VCaP (cell line): ENCODE measurements at regions not wholly inside any gene's neighbourhood (a gene's known extent, or its start where the extent isn't known, plus 50 kb on each side); places are given as distances from the start of the nearest gene placed in this dataset.

Experiments
- H3K27ac ChIP-seq: fragments of 450-650 bp; 2 replicates; pipeline ENCODE4 v1.5.1; 2017
- TF ChIP-seq, protein P1 (sequence below): fragments of 450-650 bp; conservative IDR thresholded peaks from 2 replicates; pipeline ENCODE4 v1.5.1; 2017; ENCODE audit warnings: mild to moderate bottlenecking, moderate library complexity

DNA sequence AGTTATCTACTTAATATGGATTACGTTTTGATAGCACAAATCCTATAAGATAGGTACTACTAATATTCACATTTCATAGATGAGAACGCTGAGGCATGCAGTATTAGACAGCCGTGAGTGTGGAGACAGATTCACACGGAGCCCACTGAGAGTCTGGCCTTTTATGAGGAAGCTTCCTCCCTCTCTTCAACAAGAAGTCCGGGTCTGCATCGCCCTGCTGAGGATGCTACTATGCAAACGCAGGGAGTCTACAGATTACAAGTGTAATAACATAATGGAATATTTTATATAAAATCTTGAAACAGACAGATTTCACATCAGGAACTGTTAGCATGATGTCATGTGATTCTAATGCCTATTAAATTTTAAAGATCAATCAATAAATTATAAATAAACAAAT is 255.9 kb upstream of the GLI3 start:
- peak overlapping the region; percentile 54; the same call in 1 of the 2 replicates for H3K27ac ChIP-seq
- TF ChIP-seq, protein P1, sequence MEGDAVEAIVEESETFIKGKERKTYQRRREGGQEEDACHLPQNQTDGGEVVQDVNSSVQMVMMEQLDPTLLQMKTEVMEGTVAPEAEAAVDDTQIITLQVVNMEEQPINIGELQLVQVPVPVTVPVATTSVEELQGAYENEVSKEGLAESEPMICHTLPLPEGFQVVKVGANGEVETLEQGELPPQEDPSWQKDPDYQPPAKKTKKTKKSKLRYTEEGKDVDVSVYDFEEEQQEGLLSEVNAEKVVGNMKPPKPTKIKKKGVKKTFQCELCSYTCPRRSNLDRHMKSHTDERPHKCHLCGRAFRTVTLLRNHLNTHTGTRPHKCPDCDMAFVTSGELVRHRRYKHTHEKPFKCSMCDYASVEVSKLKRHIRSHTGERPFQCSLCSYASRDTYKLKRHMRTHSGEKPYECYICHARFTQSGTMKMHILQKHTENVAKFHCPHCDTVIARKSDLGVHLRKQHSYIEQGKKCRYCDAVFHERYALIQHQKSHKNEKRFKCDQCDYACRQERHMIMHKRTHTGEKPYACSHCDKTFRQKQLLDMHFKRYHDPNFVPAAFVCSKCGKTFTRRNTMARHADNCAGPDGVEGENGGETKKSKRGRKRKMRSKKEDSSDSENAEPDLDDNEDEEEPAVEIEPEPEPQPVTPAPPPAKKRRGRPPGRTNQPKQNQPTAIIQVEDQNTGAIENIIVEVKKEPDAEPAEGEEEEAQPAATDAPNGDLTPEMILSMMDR, result no peak

DNA sequence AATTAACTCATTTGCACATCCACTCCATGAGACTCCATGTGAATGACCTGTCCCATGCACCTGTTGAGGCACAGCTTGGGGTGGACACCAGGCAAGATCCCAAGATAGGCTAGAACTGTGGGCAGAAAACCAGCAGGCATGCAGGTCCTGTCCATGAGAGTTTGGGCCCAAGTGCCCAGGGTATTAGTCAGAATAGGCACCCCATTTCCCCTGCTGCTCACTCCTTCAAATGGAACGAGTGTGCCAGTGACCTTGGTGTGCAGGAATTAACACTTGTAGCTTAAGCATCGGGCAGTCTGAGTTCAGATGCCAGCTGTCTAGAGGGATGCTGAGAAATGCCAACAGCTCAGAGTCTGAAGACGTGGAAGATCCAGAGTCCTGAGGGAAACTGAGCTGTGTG is 254.1 kb upstream of the GLI3 start:
- TF ChIP-seq, protein P1, result no peak
- H3K27ac ChIP-seq, result no peak overlapping the region

DNA sequence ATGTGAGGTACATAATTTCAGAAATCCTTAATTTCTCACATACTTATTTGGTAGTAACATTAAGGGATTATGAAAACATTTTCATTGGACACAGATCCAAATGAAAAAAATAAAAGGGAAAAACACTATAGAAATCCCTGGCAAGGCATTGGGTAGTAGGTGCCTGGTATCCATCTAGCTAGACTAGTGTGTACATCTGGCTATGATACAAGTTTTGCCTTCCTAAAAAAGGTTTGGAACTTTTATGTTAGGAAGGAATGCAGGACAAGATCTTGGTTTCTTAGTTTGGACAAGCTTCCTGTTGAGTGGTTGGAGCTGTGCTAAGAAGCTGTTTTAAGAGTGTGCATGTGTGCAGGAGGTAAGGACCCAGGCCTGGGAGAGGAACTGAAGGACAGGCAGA is 252.3 kb upstream of the GLI3 start:
- TF ChIP-seq, protein P1, result no peak

DNA sequence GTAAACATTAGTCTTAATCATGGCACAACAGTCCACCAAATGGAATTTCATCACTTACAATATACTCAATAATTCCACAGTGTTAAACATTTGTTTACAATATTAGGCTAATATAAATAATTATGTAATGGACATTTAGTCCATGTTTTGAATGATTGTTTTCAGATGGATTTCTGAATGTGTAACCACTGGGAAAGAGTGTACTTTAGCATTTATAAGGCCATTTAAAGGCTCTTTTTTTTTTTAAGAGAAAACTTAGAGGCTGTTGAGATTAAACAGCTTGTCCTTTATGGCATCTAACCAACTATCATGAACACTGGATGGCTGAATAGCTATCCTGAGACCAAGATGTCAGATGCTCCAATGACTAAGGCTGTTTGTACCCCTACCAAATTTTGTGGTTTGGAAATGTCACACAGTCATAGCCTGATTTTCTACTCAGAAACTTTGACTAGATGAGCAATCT is 248.3 kb upstream of the GLI3 start:
- TF ChIP-seq, protein P1, result no peak
- H3K27ac ChIP-seq, result no peak overlapping the region

More for the DNA sequence above, 252.3 kb upstream of the GLI3 start:
- H3K27ac ChIP-seq, result no peak overlapping the region

DNA sequence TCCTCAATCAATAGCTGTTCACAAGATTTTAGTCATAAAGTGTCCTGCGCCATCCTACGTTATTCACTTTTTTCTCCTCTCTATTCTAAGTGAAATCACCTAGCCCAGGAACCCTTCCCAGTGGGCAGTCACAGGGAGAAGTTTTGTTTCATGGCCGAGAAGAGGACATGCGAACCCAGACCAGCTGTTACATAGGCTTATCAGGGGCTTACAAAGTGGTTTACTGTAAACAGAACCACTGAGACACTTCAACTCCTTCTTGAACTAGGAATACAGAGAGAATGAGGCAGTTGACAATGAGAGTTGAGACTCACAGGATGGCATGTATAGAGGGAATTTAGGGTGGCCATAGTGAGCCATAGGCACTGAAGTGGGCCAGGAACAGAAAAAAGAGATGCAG is 246.9 kb upstream of the GLI3 start:
- TF ChIP-seq, protein P1, result no peak

DNA sequence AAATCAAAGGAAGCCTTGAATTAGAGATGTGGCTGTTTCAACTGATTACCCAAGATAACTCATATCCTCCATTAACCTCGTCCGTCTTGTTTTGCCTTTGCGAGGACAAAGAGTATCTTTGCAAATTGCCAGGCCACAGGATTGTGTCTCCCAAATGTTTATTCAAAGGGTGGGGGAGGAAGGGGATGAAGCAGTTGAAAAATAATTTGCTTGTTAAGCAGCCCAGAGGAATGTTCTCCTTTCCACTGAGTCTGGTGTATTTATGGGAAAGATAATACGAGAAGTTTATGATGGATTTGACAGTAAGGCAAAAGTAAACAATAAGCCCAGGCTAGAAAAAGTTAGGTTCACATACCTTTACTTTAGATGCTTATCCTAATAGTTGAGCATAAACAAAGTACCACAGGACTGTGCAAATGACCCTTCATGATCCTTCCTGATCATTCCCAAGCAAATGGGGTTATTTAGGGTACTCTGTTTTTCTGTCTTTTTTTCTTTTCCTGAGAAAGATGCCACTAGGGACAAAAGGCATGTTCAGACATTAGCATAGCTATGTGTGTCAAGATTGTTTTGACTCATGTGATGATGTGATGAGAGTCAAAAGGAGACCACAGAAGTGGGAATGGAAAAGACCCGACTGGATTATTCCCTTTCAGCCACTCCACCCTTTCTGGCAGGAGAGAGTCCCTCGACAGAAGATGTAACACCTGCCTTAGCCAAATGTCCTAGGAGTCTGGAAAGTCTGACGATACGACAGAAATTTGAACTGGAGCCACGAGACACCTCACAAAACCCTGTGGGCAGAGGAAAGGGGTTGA is 243.0 kb upstream of the GLI3 start:
- TF ChIP-seq, protein P1, result no peak
- peak overlapping the region; percentile 39 for H3K27ac ChIP-seq

More for the DNA sequence above, 246.9 kb upstream of the GLI3 start:
- H3K27ac ChIP-seq, result no peak overlapping the region

DNA sequence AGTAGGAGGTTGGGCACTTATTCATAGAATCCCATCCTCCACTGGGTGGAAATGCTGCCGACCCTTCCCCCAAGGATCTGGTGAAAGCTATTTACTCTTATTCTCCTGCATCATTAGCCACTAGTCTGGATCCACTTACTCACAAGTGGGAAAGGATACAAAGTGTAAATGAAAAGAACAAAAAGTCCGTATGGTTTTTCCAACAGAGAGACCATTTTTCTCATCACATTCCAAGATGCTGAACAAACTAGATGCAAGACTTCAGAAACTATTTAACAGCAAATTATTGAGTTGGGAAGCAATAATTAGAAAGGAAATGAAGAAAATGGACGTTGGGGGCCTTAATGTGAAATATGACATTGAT is 242.4 kb upstream of the GLI3 start:
- H3K27ac ChIP-seq, result peak overlapping the region; percentile 39
- TF ChIP-seq, protein P1, result no peak
